Stimulated activated CD4-positive, alpha-beta T cell treated with anti-CD3 and anti-CD28 coated beads, Interleukin-4, amount 100 ng/mL, for 4 hours (primary cell): ENCODE measurements at regions not wholly inside any gene's neighbourhood (a gene's known extent, or its start where the extent isn't known, plus 50 kb on each side); places are given as distances from the start of the nearest gene placed in this dataset.
"Not testable (repeated sequence)": the region's sequence is repeated elsewhere in the genome, so short reads cannot be mapped to it uniquely, and the experiment has no call there.

Experiments
- DNase-seq, 2 experiments: peaks; one replicate each; pipeline ENCODE4 v3.0.0-alpha.2; 2020

DNA sequence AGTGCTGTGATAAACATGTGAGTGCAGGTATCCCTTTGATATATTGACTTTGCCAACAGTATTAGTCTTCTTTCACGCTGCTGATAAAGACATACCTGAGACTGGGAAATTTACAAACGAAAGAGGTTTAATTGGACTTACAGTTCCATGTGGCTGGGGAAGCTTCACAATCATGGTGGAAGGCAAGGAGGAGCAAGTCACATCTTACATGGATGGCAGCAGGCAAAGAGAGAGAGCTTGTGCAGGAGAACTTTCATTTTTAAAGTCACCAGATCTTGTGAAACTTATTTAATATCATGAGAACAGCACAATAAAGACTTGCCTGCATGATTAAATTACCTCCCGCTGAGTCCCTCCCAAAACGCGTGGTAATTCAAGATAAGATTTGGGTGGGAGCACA is 277.9 kb upstream of the GCFC2 start:
- not testable (repeated sequence) for DNase-seq

DNA sequence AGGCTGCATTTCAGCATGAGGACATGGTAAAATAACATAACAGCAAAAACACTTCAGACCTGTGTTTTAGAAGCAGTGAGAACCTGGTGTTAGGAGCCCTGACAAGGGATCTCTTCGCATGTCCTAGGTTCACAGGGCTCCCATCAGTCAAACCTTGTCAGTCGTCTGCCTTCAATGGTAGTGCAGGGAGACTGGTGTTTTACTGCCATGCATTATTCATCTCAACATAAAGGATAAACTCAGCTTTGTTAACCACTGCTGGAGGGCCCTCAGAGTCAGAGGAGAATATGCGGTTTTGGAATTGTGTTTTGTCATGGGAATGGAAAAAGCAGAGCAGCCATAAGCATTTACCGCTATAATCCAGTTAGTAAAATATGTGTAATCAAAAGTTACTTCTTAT is 275.9 kb upstream of the GCFC2 start:
- no peak for DNase-seq

DNA sequence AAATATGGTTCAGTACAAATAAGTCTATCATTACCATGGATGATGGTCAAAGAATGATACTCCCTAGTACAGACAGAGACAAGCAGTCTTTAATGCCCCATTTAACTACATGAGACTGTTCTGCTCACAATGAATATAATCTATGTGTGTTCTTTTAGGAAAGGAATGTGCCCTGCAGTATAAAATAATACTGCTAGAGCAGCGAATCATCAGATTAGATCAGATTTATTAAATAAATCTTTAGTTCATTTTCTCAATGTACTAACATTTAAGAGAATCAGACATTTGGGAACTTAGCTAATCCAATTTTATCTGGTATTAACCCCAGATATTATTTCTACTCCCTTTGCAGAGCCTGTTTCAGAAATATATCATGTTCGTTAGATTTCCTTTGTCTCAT is 272.0 kb upstream of the GCFC2 start:
- no peak for DNase-seq

DNA sequence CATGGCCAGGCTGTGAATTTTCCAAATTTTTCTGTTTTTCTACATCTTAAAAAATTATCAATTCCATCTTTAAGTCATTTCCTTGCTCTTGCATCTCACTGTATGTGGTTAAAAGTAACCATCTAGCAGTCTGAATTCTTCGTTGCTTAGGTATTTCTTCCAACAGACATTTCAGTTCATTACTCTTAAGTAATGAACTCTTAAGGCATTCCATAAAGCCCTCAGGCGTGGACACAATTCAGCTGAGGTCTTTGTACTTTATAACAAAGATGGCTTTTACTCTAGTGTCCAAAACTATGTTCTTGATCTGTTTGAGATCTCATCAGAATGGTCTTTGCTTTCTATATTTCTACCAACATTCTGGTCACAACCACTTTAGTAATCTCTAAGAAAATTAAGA is 253.9 kb upstream of the GCFC2 start:
- no peak for DNase-seq

DNA sequence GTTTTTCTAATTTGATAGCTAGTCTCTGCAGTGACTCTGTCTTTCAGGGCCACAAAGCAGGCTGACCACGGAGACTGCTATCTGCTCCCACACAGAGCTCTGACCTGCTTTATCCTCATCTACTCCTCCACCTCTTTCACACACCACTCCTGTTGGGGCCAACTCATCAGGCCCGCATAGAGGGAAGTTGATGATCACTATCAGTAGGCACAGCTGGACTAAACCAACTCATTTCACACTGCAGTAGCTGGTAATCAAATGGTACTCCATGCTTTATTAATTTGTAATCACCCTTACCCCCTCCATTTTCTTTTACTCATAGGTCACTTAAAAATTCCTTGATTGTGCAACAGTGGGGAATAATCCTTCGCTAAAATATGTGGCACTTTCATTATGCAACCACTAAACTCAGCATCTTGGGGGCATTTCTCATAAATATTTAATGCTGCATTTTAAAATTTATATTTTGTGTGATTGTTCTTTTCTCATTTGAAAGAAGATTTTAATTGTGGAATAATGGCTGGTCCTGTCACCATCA is 249.8 kb upstream of the GCFC2 start:
- no peak for DNase-seq

DNA sequence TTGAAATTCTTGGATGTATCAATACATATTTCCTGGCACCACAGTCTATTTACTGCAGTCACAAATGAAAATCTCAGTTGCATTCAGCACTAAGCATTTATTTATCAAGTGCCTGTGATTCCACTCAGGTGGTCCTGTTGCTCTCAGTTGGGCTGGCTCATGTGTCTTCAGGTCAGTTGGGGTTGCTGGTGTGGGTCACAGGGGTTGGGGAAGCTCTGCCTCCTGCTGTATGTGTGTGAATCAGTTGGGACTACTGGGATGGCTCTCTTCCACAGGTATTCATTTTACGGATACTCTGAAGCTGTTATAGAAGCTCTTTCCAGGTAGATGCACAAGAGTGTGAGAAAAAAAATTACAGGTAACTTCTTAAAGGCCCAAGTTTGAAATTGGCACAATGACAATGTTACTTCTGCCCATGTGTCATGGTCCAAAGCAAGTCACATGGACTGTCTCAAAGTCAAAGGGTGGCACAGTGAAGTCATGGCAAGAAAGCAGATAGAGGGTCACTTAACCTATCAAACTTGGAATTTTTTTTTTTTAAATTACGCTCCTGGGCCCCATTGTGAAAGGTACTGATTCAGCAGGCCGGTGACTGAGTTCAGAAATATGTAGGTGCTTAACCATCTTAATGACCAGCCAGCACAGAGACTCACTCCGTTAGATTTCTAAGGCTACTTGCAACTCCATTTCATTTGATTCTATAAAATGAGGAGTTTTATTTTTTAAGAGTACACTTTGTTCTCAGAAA is 249.2 kb upstream of the GCFC2 start:
- DNase-seq: no peak

DNA sequence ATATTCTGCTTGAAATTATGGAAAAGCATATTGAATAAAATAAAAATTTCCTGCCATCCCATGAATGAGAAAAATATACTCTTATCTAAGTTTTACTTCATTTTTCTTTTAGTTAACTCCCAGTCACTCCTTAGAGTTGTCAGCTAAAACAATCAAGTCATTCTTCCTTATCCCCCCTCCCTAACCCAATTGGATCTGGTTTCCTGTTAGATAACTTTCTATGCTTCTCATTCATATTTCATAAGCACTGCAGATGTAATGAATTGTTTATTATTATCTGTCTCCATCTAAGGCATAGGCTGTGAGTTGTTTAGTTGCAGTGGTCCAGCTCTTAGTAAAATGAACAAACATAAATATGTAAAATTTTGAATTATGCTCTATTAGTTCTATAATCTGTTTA is 244.0 kb upstream of the GCFC2 start:
- DNase-seq: no peak

DNA sequence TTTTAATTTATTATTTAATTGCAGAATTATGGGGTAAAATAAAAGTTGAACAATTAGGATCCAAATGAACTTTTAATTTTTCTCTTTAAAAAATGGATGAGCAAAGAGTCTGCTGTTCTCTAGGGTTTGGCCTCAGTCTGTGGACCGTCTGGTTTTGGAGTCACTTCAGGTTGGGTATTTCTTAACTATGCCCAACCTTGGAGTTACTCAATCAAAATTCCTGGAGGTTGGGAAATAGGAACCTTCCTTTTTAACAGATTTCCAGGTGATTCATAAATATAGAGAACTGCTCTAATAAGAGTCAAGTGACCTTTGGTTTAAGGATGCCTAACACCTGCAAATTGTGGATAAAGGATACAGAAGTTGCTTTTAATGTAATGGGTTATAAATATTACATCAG is 241.5 kb upstream of the GCFC2 start:
- DNase-seq: no peak

DNA sequence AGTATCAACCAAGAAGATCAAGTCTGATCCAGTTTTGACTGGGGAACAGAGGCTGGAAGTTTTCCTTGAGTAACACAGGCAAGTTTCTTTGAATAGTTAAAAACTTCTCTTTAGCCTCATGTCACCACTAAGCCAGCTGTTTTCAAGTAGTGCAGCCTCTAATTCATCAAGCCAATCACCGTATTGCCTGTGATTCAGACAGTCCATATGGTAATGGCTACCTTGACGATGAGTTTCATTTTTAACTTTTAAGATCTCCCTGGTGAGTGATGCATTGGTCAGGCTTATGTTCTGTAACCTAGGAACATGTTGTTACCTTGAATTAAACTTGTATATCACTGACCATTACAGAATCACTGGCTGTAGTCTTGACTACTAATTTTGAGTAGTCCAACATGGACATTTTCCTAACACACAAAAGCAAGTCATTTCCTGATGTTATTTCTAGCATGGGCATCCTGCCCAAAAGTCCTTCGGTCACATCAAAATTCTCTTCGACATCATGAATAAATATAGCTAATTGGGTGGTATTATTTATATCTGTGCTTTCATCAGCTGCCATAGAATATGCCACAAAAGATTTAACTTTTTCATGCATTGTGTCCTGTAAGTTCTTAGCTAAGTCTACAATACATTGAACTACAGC is 238.8 kb upstream of the GCFC2 start:
- DNase-seq: no peak

DNA sequence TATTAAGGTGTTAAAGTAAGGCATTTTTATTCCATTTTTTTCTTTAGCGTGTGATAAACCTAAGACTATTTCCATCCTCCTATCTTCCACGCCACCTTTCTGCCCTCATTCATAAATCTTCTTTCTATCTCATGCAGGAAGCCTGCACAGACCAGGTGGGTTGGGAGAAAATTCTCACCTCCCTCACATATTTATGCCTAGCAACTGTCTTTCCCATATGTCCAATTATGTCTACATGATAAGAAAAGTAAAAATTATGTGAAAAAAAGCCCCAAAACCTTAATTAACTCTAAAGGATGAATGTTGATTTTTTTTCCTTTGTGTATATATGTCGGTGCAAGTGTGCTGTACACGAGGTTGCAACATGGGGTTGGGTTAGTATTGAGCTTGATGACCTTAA is 225.6 kb upstream of the GCFC2 start:
- DNase-seq: no peak

DNA sequence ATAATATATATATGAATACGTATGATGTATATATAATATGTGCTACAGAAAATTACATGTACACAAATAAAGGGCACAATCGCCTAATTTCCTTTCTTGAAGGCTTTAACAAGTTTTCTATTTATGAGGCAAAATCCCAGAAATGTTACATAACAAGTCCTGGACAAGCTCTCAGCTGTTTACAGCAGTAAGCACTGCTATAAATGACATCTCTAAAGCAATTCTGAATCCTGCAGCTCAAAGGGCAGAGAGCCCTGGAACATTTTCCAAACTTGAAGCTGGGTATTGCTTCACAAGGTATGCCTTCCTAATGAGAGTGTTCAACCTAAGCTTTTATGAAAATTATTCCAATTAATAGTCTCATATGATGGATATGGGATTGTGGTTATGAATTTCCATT is 222.3 kb upstream of the GCFC2 start:
- DNase-seq: no peak

DNA sequence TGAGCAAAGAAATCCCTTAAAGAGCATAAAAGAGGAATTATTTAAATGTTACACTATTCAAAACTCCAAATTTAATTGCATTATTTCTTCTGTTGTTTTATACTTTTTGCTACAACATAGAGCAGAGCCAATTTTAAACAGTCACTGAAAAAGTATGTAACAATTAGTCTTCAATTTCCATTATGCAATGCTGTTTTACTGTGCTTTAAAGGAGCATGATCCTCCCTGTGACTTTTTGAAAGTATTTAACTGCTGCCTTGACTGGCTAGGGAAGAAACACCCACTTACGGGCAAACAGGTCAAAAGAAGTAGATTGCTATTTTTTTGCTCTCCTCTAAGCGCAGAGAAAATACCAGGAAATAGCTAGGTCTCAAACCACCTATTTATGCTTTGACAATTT is 217.4 kb upstream of the GCFC2 start:
- DNase-seq: no peak

DNA sequence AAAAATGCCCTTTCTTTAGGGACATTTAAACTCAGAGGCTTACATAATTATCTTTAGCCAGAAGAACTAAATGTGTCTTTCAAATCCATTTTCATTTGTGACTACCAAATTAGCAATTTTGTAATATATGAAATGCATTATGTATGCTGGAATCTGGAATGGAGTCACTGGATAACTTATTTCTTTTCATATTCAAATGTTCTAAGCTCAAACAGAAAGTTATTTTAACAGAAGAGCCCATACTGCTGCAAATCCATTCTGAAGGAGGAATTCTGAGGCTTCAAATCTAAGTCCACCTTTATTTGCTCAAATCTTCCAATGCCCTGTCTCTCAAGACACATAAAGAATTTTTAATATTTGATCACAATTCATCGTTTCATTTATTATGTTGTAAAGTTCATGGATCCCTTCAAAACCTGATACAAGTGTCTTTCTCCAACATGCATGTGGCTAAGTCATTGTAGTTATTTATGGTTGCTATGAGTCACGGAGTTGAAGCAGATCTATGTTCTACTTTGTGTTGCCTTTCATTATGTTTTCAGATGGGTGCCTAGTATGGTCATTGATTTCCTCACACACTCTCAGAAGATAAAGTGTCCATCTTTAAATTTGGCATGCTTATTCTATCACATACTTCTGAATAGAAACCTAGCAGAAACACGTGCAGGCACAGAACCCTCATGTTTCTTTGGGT is 214.8 kb upstream of the GCFC2 start:
- no peak for DNase-seq

DNA sequence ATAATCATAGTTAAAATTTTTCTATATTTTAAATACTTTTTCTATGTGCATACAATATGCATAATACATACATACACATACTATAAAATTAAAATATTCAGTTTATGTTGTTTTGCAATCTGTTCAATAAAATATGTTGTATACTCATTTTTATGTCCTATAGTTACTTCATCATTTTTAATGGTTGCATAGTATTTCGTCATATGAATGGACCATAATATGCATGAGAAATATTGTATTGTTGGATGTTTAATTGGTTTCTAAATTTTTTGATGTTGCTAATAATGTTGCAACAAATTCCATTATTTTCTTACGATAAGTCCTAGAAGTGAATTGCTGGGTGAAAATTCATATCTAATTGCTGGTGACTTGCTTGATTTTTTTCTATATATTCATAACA is 211.5 kb upstream of the GCFC2 start:
- no peak for DNase-seq

DNA sequence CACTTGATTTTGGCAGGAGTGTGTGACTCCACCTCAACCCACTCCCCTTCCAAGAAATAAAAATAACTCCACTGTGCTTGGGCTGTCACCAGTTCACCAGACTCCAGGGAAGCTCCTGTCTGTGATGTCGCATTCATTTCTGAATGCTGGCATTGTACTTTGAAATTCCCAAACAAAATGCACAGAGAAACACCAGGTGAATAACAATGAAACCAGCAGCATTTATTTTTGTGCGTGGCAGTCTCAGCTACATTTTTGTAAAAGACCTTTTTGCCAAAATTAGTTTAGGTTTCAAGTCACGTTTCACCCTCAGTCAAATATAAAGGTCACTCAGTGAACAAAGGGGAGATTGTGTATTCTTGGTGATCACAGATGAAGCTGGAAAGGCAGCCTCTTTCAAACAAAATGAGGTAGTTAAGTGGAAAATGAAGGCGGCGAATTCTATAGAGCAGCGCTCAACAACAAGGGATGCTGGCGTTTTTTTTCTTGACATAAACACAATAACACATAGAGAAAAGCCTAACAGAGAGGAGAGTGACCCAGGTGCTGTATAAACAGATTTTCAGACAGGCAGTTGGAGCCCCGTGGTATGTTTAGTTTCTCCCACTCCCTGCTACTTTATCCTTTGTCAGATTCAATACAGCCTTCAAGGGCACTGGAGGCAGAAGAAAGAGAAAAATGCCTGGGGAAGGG is 210.3 kb upstream of the GCFC2 start:
- no peak for DNase-seq

DNA sequence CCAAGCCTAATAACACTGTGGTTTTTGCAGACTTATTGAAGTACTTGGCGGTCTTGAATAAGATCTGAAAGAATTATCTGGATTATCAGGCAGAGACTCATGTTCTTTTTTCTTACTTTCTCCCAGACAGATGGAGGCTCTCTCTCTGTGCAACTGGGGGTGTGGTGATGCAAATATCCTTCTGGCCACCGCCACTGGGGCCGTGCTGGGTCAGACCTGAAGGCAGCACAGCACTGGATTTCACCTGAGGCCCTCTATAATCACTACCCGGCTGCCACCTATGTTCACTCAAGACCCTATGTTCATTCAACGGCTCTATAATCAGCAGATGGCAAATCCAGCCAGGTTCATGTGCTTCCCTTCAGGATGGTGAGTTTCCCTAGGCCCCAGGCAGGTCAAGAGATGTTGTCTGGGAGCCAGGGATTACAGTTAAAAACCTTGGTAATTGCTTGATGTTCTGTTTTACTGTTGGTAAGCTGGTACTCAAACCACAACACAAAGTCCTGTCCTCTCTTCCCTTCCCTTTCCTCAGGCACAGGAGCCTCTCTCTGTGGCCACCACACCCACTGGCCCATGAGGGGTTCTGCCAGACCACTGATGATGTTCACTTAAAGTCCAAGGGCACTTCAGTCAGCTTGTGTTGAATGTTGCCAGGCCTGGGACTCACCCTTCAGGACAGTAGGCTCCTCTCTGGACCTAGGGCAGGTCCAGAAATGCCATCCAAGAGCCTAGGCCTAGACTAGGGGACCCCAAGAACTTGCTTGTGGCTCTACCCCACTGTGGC is 205.3 kb upstream of the GCFC2 start:
- no peak for DNase-seq

DNA sequence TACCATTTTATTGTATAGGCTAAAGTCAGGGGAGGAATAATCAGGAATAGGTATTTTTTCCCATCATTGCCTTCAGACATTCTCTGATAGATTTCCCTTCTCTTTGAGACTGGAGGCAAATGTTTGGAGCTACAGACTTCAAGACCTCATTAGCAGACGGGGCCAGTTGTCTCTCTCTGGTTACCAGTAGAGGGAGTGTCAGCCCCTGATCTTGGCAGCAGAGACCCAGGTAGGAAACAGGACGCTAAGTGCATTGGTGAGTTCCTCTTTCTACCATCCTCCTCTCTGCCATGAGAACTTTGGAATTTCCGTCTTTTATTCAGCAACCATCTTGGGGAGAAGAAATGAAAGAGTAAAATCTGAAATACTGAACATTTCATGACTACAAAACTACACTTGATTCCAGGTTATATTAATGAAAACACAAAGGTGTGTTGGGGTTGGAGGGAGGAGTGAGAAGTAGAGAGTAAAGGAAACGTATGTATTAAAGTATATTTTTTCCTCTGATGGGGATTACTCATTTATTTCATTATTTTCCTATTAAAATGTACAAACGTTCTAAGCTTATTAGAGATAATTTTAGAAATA is 186.2 kb upstream of the GCFC2 start:
- DNase-seq: no peak

DNA sequence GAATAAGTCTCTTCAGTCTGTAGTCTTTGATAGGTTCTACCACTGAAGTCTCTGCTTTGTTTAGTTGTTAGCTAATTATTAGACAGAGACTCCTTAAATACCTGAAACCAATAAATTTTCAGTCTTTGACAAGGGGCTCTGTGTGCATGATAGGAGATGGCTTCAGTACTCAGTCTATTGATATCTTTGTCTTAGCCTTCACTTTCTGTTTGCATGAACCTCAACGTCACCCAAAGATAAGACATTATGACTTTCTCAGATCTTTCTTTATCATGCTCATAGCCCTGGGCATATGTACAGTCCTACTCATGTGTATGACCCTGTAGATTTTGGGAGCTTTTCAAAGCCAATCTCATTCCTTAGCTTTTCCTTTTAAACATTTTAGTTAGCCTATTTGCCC is 183.5 kb upstream of the GCFC2 start:
- no peak for DNase-seq

DNA sequence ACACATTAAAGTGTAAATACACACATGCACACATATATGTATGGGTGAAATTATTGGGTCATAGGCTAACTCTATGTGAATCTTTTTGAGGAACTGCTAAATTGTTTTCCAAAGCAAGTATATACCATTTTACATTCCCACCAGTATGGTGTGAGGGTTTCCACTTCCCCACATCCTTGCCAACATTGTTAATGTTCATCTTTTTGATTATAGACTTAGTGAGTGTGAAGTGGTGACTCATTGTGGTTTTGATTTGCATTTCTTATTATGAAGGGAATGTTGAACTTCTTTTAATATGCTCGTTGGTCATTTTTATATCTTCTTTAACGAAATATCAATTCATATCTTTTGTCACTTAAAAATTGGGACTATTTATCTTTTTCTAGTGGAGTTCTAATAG is 181.8 kb upstream of the GCFC2 start:
- no peak for DNase-seq

DNA sequence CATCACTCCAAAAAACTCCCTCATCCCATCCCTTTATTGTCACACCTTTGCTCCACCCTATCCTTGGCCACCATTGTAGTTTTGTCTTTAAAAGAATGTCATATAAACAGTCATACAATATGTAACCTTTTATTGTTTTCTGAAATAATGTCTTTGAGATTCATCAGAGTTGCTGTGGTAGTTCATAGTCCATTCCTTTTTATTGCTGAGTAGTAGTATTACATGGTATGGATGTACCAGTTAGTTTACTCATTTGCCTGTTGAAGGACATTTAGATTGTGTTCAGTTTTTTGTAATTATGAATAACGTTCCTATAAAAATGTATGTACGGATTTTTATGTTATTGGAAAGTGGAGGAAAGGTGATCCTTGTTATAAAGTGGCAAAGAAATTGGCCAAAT is 171.8 kb upstream of the GCFC2 start:
- no peak for DNase-seq

DNA sequence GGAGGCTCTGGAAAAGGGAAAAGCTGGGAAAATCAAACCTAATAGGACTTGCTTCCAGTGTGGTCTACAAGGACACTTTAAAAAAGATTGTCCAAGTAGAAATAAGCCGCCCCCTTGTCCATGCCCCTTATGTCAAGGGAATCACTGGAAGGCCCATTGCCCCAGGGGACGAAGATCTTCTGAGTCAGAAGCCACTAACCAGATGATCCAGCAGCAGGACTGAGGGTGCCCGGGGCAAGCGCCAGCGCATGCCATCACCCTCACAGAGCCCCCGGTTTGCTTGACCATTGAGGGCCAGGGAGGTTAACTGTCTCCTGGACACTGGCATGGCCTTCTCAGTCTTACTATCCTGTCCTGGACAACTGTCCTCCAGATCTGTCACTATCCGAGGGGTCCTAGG is 164.9 kb upstream of the GCFC2 start:
- DNase-seq: not testable (repeated sequence)
